Pancreas (tissue), 10 donors: ENCODE measurements at regions not wholly inside any gene's neighbourhood (a gene's known extent, or its start where the extent isn't known, plus 50 kb on each side); places are given as distances from the start of the nearest gene placed in this dataset.

Experiments
- ATAC-seq, 4 donors: fragments of 200-7000 bp; cut with Tn5 transposase; one replicate each; pipeline versions ENCODE4 v1.8.0 to v1.9.1; 2020; ENCODE audit warnings: mild to moderate bottlenecking in 4 of 4, moderate library complexity in 4 of 4
- DNase-seq, 6 donors: peaks; one replicate each; pipeline ENCODE4 v3.0.0-alpha.2; 2020
- FAIRE-seq: peaks from 2 replicates; lab custom pipeline; 2012; peaks lifted over from hg19 to GRCh38; lab: Jason Lieb, UNC
- H3K27ac ChIP-seq, 4 donors: fragments of 200-600 bp; sonication (generic); 1 replicate in 3 of 4; 2 replicates in 1 of 4; pipeline versions ENCODE4 v1.5.0 to v1.8.0; 2020
- H3K27me3 ChIP-seq, 4 donors: fragments of 200-600 bp; one replicate each; pipeline ENCODE4 v1.8.0; 2021
- H3K36me3 ChIP-seq, 3 donors: fragments of 200-600 bp; sonication (generic) in 1 of 3; one replicate each; pipeline versions ENCODE4 v1.5.0 to v1.8.0; 2020 to 2021
- H3K4me1 ChIP-seq, 3 donors: fragments of 200-600 bp; one replicate each; pipeline ENCODE4 v1.8.0; 2021
- H3K4me3 ChIP-seq, 4 donors: fragments of 200-600 bp; sonication (generic) in 2 of 4; one replicate each; pipeline versions ENCODE4 v1.5.0 to v1.8.0; 2020 to 2021
- H3K9me3 ChIP-seq, 4 donors: fragments of 200-600 bp; one replicate each; pipeline ENCODE4 v1.8.0; 2021
- CTCF ChIP-seq, 4 donors: fragments of 200-600 bp; sonication (generic) in 3 of 4; IDR thresholded peaks; one replicate each; pipeline versions ENCODE4 v1.5.0 to v1.8.0; 2021; ENCODE audit warnings: antibody characterized with exemption in 4 of 4
- WGBS, 2 donors: extraction: QIAGEN DNeasy Blood & Tissue Kit; methylation state at CpG; one replicate each; pipeline ENCODE4 v1.1.7; 2013; 5-methylcytosine and 5-hydroxymethylcytosine counted together
- intact Hi-C, 3 donors: fragments of 100-400 bp; cut with DNase I; formaldehyde crosslinking; loops; one replicate each; pipeline versions ENCODE4 v1.11.1 to v1.14.2; 2022
- donor health status: healthy with polysubstance abuse.
- donor health status: DM: no; HTN: no; CAD: no; lungs with moderate emphysema.
- donor health status: DM: no; HTN: no; CAD: no.
- donor health status: control.
- donor health status: control.
- donor health status: Bipolar disorder and iron deficiency.
- donor health status: DM: yes; HTN: yes; CAD: no.
- donor health status: DM: no; HTN: no; CAD: no.
- donor health status: DM: no; HTN: no; CAD: no.
- donor health status: DM: yes; HTN: yes; CAD: no.

GRCh38 chr12:15052691-15053090 is 79.8 kb downstream of the PDE6H start:
- H3K27me3 ChIP-seq, result no peaks in the 10 kb centered on the region
- H3K9me3 ChIP-seq, result no peaks in the 10 kb centered on the region
- no peak overlapping the region for H3K27ac ChIP-seq
- FAIRE-seq, result no peak
- no peaks in the 10 kb centered on the region for H3K4me1 ChIP-seq
- no peak for TF ChIP-seq CTCF (IDR thresholded peaks at IDR 0.05)
- no peaks in the 10 kb centered on the region for H3K36me3 ChIP-seq
- no peak for DNase-seq
- no peak overlapping the region for H3K4me3 ChIP-seq
- intact Hi-C loops, result no loop called here
- ATAC-seq, result no peak
- WGBS, 2 donors, result 73 to 89% methylated on average over 2 of the region's 2 CpGs

- Histone ChIP-seq H3K4me1 (no peaks in the 10 kb centered on the region), H3K4me3 (no peak overlapping the region), H3K36me3 (no peaks in the 10 kb centered on the region), H3K27ac (no peak overlapping the region), H3K9me3 (no peaks in the 10 kb centered on the region), H3K27me3 (no peaks in the 10 kb centered on the region)
- ATAC-seq, result no peak
- 26 to 61% methylated on average over 1 of the region's 1 CpG for WGBS, 2 donors
- TF ChIP-seq CTCF (IDR thresholded peaks at IDR 0.05), result no peak
- intact Hi-C loops, result no loop called here
- no peak for DNase-seq
- peak; percentile 54 for FAIRE-seq
Measured at GRCh38 chr12:15056218-15056617, 83.4 kb downstream of the PDE6H start.
